ENCODE measurements at regions not wholly inside any gene's neighbourhood (a gene's known extent, or its start where the extent isn't known, plus 50 kb on each side); places are given as distances from the start of the nearest gene placed in this dataset.
"Not testable (repeated sequence)": the region's sequence is repeated elsewhere in the genome, so short reads cannot be mapped to it uniquely, and the experiment has no call there.

- no peak for DNase-seq
Measured at GRCh38 chr20:58033026-58033536, 195.4 kb downstream of the ANKRD60 start.

GRCh38 chr20:58032599-58032998 is 195.9 kb downstream of the ANKRD60 start:
- DNase-seq: no peak

- DNase-seq: not testable (repeated sequence)
Measured at GRCh38 chr20:58031350-58031749, 197.1 kb downstream of the ANKRD60 start.

GRCh38 chr20:58028123-58028522 is 200.3 kb downstream of the ANKRD60 start:
- no peak for DNase-seq

GRCh38 chr20:58026361-58026760 is 202.1 kb downstream of the ANKRD60 start:
- no peak for DNase-seq

GRCh38 chr20:58025233-58025632 is 203.2 kb downstream of the ANKRD60 start:
- no peak for DNase-seq

- DNase-seq: no peak
Measured at GRCh38 chr20:58024241-58024721, 204.2 kb downstream of the ANKRD60 start.

- no peak for DNase-seq
Measured at GRCh38 chr20:58023781-58024180, 204.7 kb downstream of the ANKRD60 start.

- no peak for DNase-seq
Measured at GRCh38 chr20:58023346-58023745, 205.1 kb downstream of the ANKRD60 start.

GRCh38 chr20:58022711-58023110 is 205.7 kb downstream of the ANKRD60 start:
- no peak for DNase-seq

GRCh38 chr20:58021481-58021880 is 207.0 kb downstream of the ANKRD60 start:
- no peak for DNase-seq

- no peak for DNase-seq
Measured at GRCh38 chr20:58020656-58021454, 207.6 kb downstream of the ANKRD60 start.

GRCh38 chr20:58019850-58020625 is 208.4 kb downstream of the ANKRD60 start:
- DNase-seq: no peak

- DNase-seq: no peak
Measured at GRCh38 chr20:58019027-58019849, 209.2 kb downstream of the ANKRD60 start.

- no peak for DNase-seq
Measured at GRCh38 chr20:58018590-58018989, 209.9 kb downstream of the ANKRD60 start.

GRCh38 chr20:58017970-58018530 is 210.4 kb downstream of the ANKRD60 start:
- DNase-seq: no peak

- DNase-seq: peak; percentile 71
Measured at GRCh38 chr20:58017231-58017969, 211.1 kb downstream of the ANKRD60 start.

GRCh38 chr20:58016779-58017178 is 211.7 kb downstream of the ANKRD60 start:
- DNase-seq: no peak

- peak; percentile 24 for DNase-seq
Measured at GRCh38 chr20:58014628-58015315, 213.7 kb downstream of the ANKRD60 start.

GRCh38 chr20:58012731-58013510 is 215.5 kb downstream of the ANKRD60 start:
- DNase-seq: no peak

Measured in NCI-H226 (cell line).